A549 (cell line): ENCODE measurements at regions not wholly inside any gene's neighbourhood (a gene's known extent, or its start where the extent isn't known, plus 50 kb on each side); places are given as distances from the start of the nearest gene placed in this dataset.
"Not testable (repeated sequence)": the region's sequence is repeated elsewhere in the genome, so short reads cannot be mapped to it uniquely, and the experiment has no call there.

Experiments
- ATAC-seq, 2 experiments: fragments of 200-7000 bp in 1 of 2; fragments of >200 bp in 1 of 2; cut with Nextera tagmentation in 1 of 2; cut with Tn5 transposase in 1 of 2; 3 replicates each; pipeline versions ENCODE4 v1.8.0 to v1.9.1; 2018 to 2020; ENCODE audit warnings: mild to moderate bottlenecking in 1 of 2, moderate library complexity in 1 of 2
- CTCF ChIA-PET: fragments of 300-600 bp; sonication (Branson Sonifier 250); formaldehyde crosslinking; extraction: SDS; loops from one replicate; lab custom pipeline; 2021; ENCODE audit warnings: antibody characterized with exemption, inconsistent platforms; lab: Yijun Ruan, JAX
- POLR2A ChIA-PET: fragments of 350-600 bp; formaldehyde crosslinking; extraction: SDS; loops from one replicate; lab custom pipeline; 2021; ENCODE audit warnings: antibody characterized with exemption, inconsistent platforms; lab: Yijun Ruan, JAX
- DNase-seq, 2 experiments: peaks; one replicate each; pipeline versions ENCODE4 v3.0.0 to v3.0.0-alpha.2; 2011 to 2016; ENCODE audit warnings: low read depth in 1 of 2, low spot score in 1 of 2
- FAIRE-seq: peaks from 2 replicates; lab custom pipeline; 2011; peaks lifted over from hg19 to GRCh38; lab: Jason Lieb, UNC
- H3K27ac ChIP-seq, 2 experiments: fragments of >200 bp; sonication (Bioruptor Twin); formaldehyde crosslinking; 3 replicates each; pipeline ENCODE4 v1.5.1; 2016 to 2017
- H3K4me1 ChIP-seq: fragments of >200 bp; sonication (Bioruptor Twin); formaldehyde crosslinking; 3 replicates; pipeline ENCODE4 v1.6.1; 2016
- H3K4me2 ChIP-seq: fragments of >200 bp; sonication (Bioruptor Twin); formaldehyde crosslinking; 3 replicates; pipeline ENCODE4 v1.6.1; 2016
- H3K4me3 ChIP-seq: fragments of >200 bp; sonication (Bioruptor Twin); formaldehyde crosslinking; 3 replicates; pipeline ENCODE4 v1.5.1; 2016
- H3K9me3 ChIP-seq: fragments of >200 bp; sonication (Bioruptor Twin); formaldehyde crosslinking; 3 replicates; pipeline ENCODE4 v1.6.1; 2016
- CBX2 ChIP-seq: fragments of 200-600 bp; sonication (generic); IDR thresholded peaks from 2 replicates; pipeline ENCODE4 v1.6.1; 2016; ENCODE audit warnings: low read depth, mild to moderate bottlenecking, borderline replicate concordance
- CBX8 ChIP-seq: fragments of 200-600 bp; sonication (generic); IDR thresholded peaks from 2 replicates; pipeline ENCODE4 v1.6.1; 2016
- CEBPB ChIP-seq, 2 experiments: fragments of >200 bp in 1 of 2; sonication (Bioruptor Twin) in 1 of 2; formaldehyde crosslinking in 1 of 2; IDR thresholded peaks; 2 replicates each; pipeline ENCODE4 v1.6.1; 2012 to 2016
- CHD2 ChIP-seq: fragments of 150-350 bp; IDR thresholded peaks from 2 replicates; pipeline ENCODE4 v1.6.1; 2014; ENCODE audit warnings: low read length; ENCODE audit not compliant: partially characterized antibody
- EHMT2 ChIP-seq: fragments of 200-600 bp; sonication (generic); IDR thresholded peaks from 2 replicates; pipeline ENCODE4 v1.6.1; 2016; ENCODE audit warnings: antibody characterized with exemption, low read depth, mild to moderate bottlenecking, moderate library complexity
- EP300 ChIP-seq, 2 experiments: fragments of >200 bp; sonication (Bioruptor Twin); formaldehyde crosslinking; IDR thresholded peaks; 2 replicates in 1 of 2; 3 replicates in 1 of 2; pipeline ENCODE4 v1.6.1; 2016 to 2017
- ESRRA ChIP-seq: fragments of 150-350 bp; IDR thresholded peaks from 2 replicates; pipeline ENCODE4 v1.6.1; 2014; ENCODE audit warnings: mild to moderate bottlenecking, low read length, borderline replicate concordance
- FOSB ChIP-seq: fragments of 250-450 bp; sonication (Bioruptor Pico); IDR thresholded peaks from 2 replicates; pipeline ENCODE4 v1.5.0; 2020; ENCODE audit warnings: mild to moderate bottlenecking, moderate library complexity
- FOSL2 ChIP-seq, 2 experiments: fragments of 450-650 bp in 1 of 2; fragments of >200 bp in 1 of 2; sonication (Bioruptor Twin) in 1 of 2; formaldehyde crosslinking; IDR thresholded peaks; 2 replicates each; pipeline versions ENCODE4 v1.5.0 to v1.6.1; 2016 to 2020; ENCODE audit warnings: mild to moderate bottlenecking in 1 of 2, moderate library complexity in 1 of 2
- JUN ChIP-seq, 2 experiments: fragments of >200 bp; sonication (Bioruptor Twin); formaldehyde crosslinking; IDR thresholded peaks; 2 replicates in 1 of 2; 3 replicates in 1 of 2; pipeline ENCODE4 v1.6.1; 2016 to 2017
- MAFK ChIP-seq: fragments of 450-650 bp; IDR thresholded peaks from 2 replicates; pipeline ENCODE4 v1.6.1; 2014; ENCODE audit not compliant: partially characterized antibody
- NFE2L2 ChIP-seq: fragments of 150-350 bp; conservative IDR thresholded peaks from 2 replicates; pipeline ENCODE4 v1.6.1; 2014; ENCODE audit warnings: low read length
- NR3C1 ChIP-seq: fragments of >200 bp; sonication (Bioruptor Twin); formaldehyde crosslinking; IDR thresholded peaks from 3 replicates; pipeline ENCODE4 v1.6.1; 2017
- POLR2A ChIP-seq: IDR thresholded peaks from 2 replicates; pipeline ENCODE4 v1.6.1; 2012; ENCODE audit warnings: mild to moderate bottlenecking, low read length
- RAD21 ChIP-seq, 2 experiments: fragments of >200 bp in 1 of 2; sonication (Bioruptor Twin) in 1 of 2; formaldehyde crosslinking in 1 of 2; IDR thresholded peaks in 1 of 2; conservative IDR thresholded peaks in 1 of 2; 2 replicates in 1 of 2; 3 replicates in 1 of 2; pipeline ENCODE4 v1.6.1; 2012 to 2018; ENCODE audit warnings: inconsistent platforms in 1 of 2
- RFX5 ChIP-seq: fragments of 450-650 bp; IDR thresholded peaks from 2 replicates; pipeline ENCODE4 v1.7.1; 2014; ENCODE audit warnings: antibody characterized with exemption, mild to moderate bottlenecking, moderate library complexity
- SREBF2 ChIP-seq: fragments of 450-650 bp; IDR thresholded peaks from 2 replicates; pipeline ENCODE4 v1.6.1; 2014; ENCODE audit warnings: mild to moderate bottlenecking, moderate library complexity
- ZFP36 ChIP-seq: fragments of 450-650 bp; IDR thresholded peaks from 2 replicates; pipeline ENCODE4 v1.6.1; 2014; ENCODE audit warnings: borderline replicate concordance; ENCODE audit not compliant: partially characterized antibody
- WGBS: methylation state at CpG from one replicate; pipeline ENCODE4 v1.1.6; 2017; ENCODE audit errors: missing lambda C conversion rate; 5-methylcytosine and 5-hydroxymethylcytosine counted together
- TF ChIP-seq, protein P1 (sequence below): IDR thresholded peaks from 2 replicates; pipeline ENCODE4 v1.6.1; 2012; ENCODE audit warnings: low read depth, borderline replicate concordance
- TF ChIP-seq, protein P2 (sequence below): fragments of 250-450 bp; sonication (Bioruptor Pico); IDR thresholded peaks from 2 replicates; pipeline ENCODE4 v1.5.0; 2020; ENCODE audit warnings: low read depth, mild to moderate bottlenecking, moderate library complexity
- TF ChIP-seq, protein P3 (sequence below): fragments of >200 bp; sonication (Bioruptor Twin); formaldehyde crosslinking; IDR thresholded peaks from 2 replicates; pipeline ENCODE4 v1.6.1; 2016
- TF ChIP-seq, protein P4 (sequence below): fragments of 250-450 bp; sonication (Bioruptor Pico); IDR thresholded peaks from 2 replicates; pipeline ENCODE4 v1.5.0; 2021; ENCODE audit warnings: mild to moderate bottlenecking, moderate library complexity, borderline replicate concordance
- TF ChIP-seq, protein P5 (sequence below): IDR thresholded peaks from 2 replicates; pipeline ENCODE4 v1.6.1; 2012
- TF ChIP-seq, protein P6 (sequence below): IDR thresholded peaks from 2 replicates; pipeline ENCODE4 v1.6.1; 2012

DNA sequence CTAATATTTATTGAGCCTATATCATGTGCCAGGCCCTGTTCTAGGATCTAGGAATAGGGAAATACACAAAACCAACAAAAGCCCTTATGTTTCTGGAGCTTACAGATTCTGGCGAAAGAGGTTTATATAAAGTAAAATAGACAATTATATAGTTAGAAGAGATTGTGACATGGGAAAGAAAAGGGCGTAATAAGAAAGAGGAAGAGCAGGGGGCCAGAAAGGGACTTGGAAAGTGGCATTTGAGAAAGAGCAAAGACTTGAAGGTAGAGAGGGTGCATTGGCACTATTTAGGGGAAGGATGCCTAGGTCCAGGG lies 322.5 kb upstream of the FAM78B start:
- no peak for FAIRE-seq
- CTCF ChIA-PET, result interaction anchor here (4.5 kb wide), 1 partner anchor 11 kb away, joined by 30 read pairs; no protein-coding TSS in a partner anchor
- H3K4me1 ChIP-seq, result no peaks in the 10 kb centered on the region
- no peak for ATAC-seq
- TF ChIP-seq RFX5 (no peak), JUN (IDR thresholded peaks at IDR 0.05) (no peak), ZFP36 (no peak), EHMT2 (no peak), ESRRA (no peak), CBX8 (no peak), SREBF2 (no peak)
- TF ChIP-seq, protein P1, sequence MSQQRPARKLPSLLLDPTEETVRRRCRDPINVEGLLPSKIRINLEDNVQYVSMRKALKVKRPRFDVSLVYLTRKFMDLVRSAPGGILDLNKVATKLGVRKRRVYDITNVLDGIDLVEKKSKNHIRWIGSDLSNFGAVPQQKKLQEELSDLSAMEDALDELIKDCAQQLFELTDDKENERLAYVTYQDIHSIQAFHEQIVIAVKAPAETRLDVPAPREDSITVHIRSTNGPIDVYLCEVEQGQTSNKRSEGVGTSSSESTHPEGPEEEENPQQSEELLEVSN, result no peak
- TF ChIP-seq, protein P2, sequence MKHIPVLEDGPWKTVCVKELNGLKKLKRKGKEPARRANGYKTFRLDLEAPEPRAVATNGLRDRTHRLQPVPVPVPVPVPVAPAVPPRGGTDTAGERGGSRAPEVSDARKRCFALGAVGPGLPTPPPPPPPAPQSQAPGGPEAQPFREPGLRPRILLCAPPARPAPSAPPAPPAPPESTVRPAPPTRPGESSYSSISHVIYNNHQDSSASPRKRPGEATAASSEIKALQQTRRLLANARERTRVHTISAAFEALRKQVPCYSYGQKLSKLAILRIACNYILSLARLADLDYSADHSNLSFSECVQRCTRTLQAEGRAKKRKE (CRISPR knock-in tag), result no peak
- TF ChIP-seq, protein P3, sequence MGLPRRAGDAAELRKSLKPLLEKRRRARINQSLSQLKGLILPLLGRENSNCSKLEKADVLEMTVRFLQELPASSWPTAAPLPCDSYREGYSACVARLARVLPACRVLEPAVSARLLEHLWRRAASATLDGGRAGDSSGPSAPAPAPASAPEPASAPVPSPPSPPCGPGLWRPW, result no peak
- TF ChIP-seq, all 56 proteins: peak for 0
- H3K9me3 ChIP-seq, result no peaks in the 10 kb centered on the region; the same call in 2 of the 3 replicates
- POLR2A ChIA-PET, result interaction anchor here (1.0 kb wide), 1 partner anchor 350 kb away, joined by 3 read pairs; the partner anchor contains the start of gene POGK
- no peak for DNase-seq
- 87% methylated on average over 2 of the region's 2 CpGs for WGBS
- H3K27ac ChIP-seq, result peak overlapping the region in 1 of 2 experiments; percentile 68; a peak in 2 of 6 replicates
- H3K4me3 ChIP-seq, result peak overlapping the region; percentile 36; the same call in 1 of the 3 replicates
- H3K4me2 ChIP-seq, result peak overlapping the region; percentile 64

DNA sequence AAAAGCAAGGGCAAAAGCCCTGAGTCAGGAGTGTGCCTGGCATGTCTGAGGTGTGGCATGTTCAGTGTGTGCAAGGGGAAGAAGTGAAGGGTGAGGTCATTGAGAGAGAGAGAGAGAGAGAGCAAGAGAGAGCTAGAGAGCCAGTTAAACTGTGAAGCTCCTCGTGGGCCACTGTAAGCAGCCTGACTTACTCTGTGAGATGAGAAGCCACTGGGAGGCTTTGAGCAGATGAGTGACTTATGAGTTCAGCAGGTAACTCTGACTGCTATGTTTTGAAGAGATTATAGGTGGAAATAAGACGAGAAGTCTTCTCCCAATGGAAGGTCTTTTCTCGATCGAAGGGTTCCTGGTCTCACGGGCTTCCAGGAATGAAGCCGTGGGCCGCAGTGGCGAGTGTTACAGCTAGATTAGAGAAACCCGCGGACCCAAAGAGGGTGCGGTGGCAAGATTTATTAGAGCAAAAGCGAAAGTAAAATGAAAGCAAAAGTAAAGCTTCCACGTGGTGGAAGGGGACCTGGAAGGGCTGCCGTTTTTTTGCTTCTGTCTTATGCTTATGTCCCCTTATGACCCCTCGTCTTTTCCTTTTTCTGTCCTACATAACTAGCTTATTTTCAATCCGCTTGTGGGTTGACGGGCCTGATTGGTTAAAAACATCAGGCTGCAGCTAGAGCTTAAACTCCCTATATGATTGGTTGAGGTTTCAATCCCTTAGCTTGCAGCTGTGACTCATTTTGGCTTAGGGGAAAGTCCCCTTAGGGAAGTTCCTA lies 323.1 kb upstream of the FAM78B start:
- no peak for FAIRE-seq
- peak; percentile 81 for ATAC-seq
- POLR2A ChIA-PET, result interaction anchor here (1.0 kb wide), 1 partner anchor 349 kb away, joined by 3 read pairs; the partner anchor contains the start of gene POGK
- H3K9me3 ChIP-seq, result no peaks in the 10 kb centered on the region; the same call in 2 of the 3 replicates
- peak overlapping the region; percentile 36 for H3K4me3 ChIP-seq
- CTCF ChIA-PET, result interaction anchor here (4.5 kb wide), 1 partner anchor 11 kb away, joined by 30 read pairs; no protein-coding TSS in a partner anchor
- peak overlapping the region; percentile 64 for H3K4me2 ChIP-seq
- peak overlapping the region; percentile 45 to 68; a peak in 5 of 6 replicates for H3K27ac ChIP-seq
- TF ChIP-seq CHD2, result no peak
- TF ChIP-seq MAFK, result peak; percentile 7
- TF ChIP-seq, protein P4, sequence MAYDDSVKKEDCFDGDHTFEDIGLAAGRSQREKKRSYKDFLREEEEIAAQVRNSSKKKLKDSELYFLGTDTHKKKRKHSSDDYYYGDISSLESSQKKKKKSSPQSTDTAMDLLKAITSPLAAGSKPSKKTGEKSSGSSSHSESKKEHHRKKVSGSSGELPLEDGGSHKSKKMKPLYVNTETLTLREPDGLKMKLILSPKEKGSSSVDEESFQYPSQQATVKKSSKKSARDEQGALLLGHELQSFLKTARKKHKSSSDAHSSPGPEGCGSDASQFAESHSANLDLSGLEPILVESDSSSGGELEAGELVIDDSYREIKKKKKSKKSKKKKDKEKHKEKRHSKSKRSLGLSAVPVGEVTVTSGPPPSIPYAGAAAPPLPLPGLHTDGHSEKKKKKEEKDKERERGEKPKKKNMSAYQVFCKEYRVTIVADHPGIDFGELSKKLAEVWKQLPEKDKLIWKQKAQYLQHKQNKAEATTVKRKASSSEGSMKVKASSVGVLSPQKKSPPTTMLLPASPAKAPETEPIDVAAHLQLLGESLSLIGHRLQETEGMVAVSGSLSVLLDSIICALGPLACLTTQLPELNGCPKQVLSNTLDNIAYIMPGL (CRISPR knock-in tag), result no peak
- no peak for TF ChIP-seq FOSL2 (IDR thresholded peaks at IDR 0.05)
- peak; percentile 31; the same call in 1 of the 2 replicates for TF ChIP-seq FOSL2 (CRISPR knock-in tag; IDR thresholded peaks at IDR 0.05)
- no peaks in the 10 kb centered on the region for H3K4me1 ChIP-seq
- 39% methylated on average over 17 of the region's 17 CpGs for WGBS
- peak in 1 of 2 experiments; percentile 49 for DNase-seq

DNA sequence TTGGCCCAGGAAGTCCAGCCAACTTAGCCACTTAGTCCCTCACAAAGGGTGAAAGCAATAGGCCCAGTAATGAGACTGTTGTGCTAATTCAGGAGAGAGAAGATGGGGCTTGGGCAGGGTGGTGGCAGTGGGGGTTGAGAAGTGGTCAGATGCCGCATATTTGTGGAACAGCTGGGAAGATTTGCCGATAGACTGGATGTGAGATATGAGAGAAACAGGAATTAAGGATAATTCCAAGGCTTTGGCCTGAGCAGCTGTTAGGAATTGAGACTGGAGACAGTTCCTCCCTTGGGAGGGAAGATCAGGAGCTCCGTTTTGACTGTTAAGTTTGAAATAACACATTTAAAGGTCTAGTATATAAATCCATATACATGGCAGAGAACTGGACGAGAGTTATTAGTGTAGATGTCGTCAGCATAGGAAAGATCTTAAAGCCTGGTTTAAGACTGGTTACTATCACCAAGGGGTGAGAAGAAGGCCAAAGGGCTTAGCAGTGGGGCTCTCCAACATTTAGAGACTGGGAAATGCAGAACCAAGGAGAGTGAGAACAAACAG lies 323.7 kb upstream of the FAM78B start:
- 0 out of 6 replicates have a peak overlapping the region, but pooled peaks of 1 of the 2 experiments have one; percentile 68 for H3K27ac ChIP-seq
- TF ChIP-seq EP300 (IDR thresholded peaks at IDR 0.05), result no peak
- no peak for TF ChIP-seq NR3C1
- TF ChIP-seq FOSB, result no peak
- no peak for TF ChIP-seq POLR2A
- TF ChIP-seq CBX8, result no peak
- TF ChIP-seq, protein P5, sequence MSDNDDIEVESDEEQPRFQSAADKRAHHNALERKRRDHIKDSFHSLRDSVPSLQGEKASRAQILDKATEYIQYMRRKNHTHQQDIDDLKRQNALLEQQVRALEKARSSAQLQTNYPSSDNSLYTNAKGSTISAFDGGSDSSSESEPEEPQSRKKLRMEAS, result no peak
- no peak for TF ChIP-seq CBX2
- TF ChIP-seq CEBPB (IDR thresholded peaks at IDR 0.05), result no peak
- TF ChIP-seq, protein P6, sequence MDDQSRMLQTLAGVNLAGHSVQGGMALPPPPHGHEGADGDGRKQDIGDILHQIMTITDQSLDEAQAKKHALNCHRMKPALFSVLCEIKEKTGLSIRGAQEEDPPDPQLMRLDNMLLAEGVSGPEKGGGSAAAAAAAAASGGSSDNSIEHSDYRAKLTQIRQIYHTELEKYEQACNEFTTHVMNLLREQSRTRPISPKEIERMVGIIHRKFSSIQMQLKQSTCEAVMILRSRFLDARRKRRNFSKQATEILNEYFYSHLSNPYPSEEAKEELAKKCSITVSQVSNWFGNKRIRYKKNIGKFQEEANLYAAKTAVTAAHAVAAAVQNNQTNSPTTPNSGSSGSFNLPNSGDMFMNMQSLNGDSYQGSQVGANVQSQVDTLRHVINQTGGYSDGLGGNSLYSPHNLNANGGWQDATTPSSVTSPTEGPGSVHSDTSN, result no peak
- TF ChIP-seq, protein P3, result no peak
- TF ChIP-seq NFE2L2, result no peak
- TF ChIP-seq RAD21 (conservative IDR thresholded peaks at IDR 0.05 in 1 of 2, IDR thresholded peaks at IDR 0.05 in 1 of 2), result no peak
- 49% methylated on average over 5 of the region's 5 CpGs for WGBS
- ATAC-seq (no peak), FAIRE-seq (no peak), DNase-seq (no peak)
- H3K4me3 ChIP-seq, result peak overlapping the region; percentile 36; the same call in 1 of the 3 replicates
- ChIA-PET POLR2A (no interaction called here), CTCF (interaction anchor here (4.5 kb wide), 1 partner anchor 12 kb away, joined by 30 read pairs; no protein-coding TSS in a partner anchor)
- no peaks in the 10 kb centered on the region; the same call in 2 of the 3 replicates for H3K9me3 ChIP-seq
- peak overlapping the region; percentile 64 for H3K4me2 ChIP-seq
- H3K4me1 ChIP-seq, result no peaks in the 10 kb centered on the region

DNA sequence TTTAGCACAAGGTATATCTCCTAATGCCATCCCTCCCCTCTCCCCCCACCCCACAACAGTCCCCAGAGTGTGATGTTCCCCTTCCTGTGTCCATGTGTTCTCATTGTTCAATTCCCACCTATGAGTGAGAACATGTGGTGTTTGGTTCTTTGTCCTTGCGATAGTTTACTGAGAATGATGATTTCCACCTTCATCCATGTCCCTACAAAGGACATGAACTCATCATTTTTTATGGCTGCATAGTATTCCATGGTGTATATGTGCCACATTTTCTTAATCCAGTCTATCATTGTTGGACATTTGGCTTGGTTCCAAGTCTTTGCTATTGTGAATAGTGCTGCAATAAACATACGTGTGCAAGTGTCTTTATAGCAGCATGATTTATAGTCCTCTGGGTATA lies 327.0 kb upstream of the FAM78B start:
- POLR2A ChIA-PET, H3K4me2 ChIP-seq, ATAC-seq, DNase-seq, H3K9me3 ChIP-seq, H3K4me1 ChIP-seq, H3K27ac ChIP-seq, H3K4me3 ChIP-seq, CTCF ChIA-PET, FAIRE-seq: not testable (repeated sequence)
- 11% methylated on average over 2 of the region's 2 CpGs for WGBS
